ENCODE measurements at regions not wholly inside any gene's neighbourhood (a gene's known extent, or its start where the extent isn't known, plus 50 kb on each side); places are given as distances from the start of the nearest gene placed in this dataset.

GRCh38 chr18:73683409-73684238 is 464.0 kb downstream of the FBXO15 start:
- H3K9me3 ChIP-seq, result no peaks in the 10 kb centered on the region
- intact Hi-C loops (cut with DNase I), result no loop called here
- H3K27ac ChIP-seq, result no peak overlapping the region
- H3K27me3 ChIP-seq, result no peaks in the 10 kb centered on the region
- WGBS, 2 donors, result 86 to 89% methylated on average over 6 of the region's 6 CpGs
- no peak overlapping the region for H3K4me3 ChIP-seq
- no peak for DNase-seq
- no peaks in the 10 kb centered on the region for H3K4me1 ChIP-seq
- TF ChIP-seq POLR2AphosphoS5 (IDR thresholded peaks at IDR 0.05) (no peak), CTCF (IDR thresholded peaks at IDR 0.05) (no peak), POLR2A (IDR thresholded peaks at IDR 0.05) (no peak), EP300 (IDR thresholded peaks at IDR 0.05) (no peak)
- H3K36me3 ChIP-seq, result no peaks in the 10 kb centered on the region

- no peaks in the 10 kb centered on the region for H3K36me3 ChIP-seq
- intact Hi-C loops (cut with DNase I), result no loop called here
- 66 to 80% methylated on average over 3 of the region's 3 CpGs for WGBS, 2 donors
- no peaks in the 10 kb centered on the region for H3K9me3 ChIP-seq
- H3K4me1 ChIP-seq, result no peaks in the 10 kb centered on the region
- no peak for TF ChIP-seq EP300 (IDR thresholded peaks at IDR 0.05)
- no peak for TF ChIP-seq CTCF (IDR thresholded peaks at IDR 0.05)
- no peak for DNase-seq
- H3K27ac ChIP-seq, result no peak overlapping the region
- H3K4me3 ChIP-seq, result no peak overlapping the region
- H3K27me3 ChIP-seq, result no peaks in the 10 kb centered on the region
Measured at GRCh38 chr18:73681912-73682311, 465.7 kb downstream of the FBXO15 start.

- Histone ChIP-seq H3K27me3 (no peaks in the 10 kb centered on the region), H3K4me3 (no peak overlapping the region), H3K27ac (no peak overlapping the region), H3K4me1 (no peaks in the 10 kb centered on the region), H3K9me3 (no peaks in the 10 kb centered on the region), H3K36me3 (no peaks in the 10 kb centered on the region)
- DNase-seq, result no peak
- TF ChIP-seq POLR2AphosphoS5 (IDR thresholded peaks at IDR 0.05) (no peak), POLR2A (IDR thresholded peaks at IDR 0.05) (no peak), CTCF (IDR thresholded peaks at IDR 0.05) (no peak), EP300 (IDR thresholded peaks at IDR 0.05) (no peak)
- intact Hi-C loops (cut with DNase I), result no loop called here
- WGBS, 2 donors, result 77 to 93% methylated on average over 2 of the region's 2 CpGs
Measured at GRCh38 chr18:73681398-73681797, 466.2 kb downstream of the FBXO15 start.

- intact Hi-C loops (cut with DNase I), result no loop called here
- WGBS, 2 donors, result 69 to 86% methylated on average over 8 of the region's 8 CpGs
Measured at GRCh38 chr18:73679941-73680712, 467.5 kb downstream of the FBXO15 start.

More at GRCh38 chr18:73679941-73680712, 467.5 kb downstream of the FBXO15 start:
- TF ChIP-seq CTCF (IDR thresholded peaks at IDR 0.05), result no peak
- Histone ChIP-seq H3K36me3 (no peaks in the 10 kb centered on the region), H3K27me3 (no peaks in the 10 kb centered on the region), H3K9me3 (no peaks in the 10 kb centered on the region), H3K27ac (no peak overlapping the region), H3K4me1 (no peaks in the 10 kb centered on the region), H3K4me3 (no peak overlapping the region)
- no peak for DNase-seq
